ENCODE measurements at regions not wholly inside any gene's neighbourhood (a gene's known extent, or its start where the extent isn't known, plus 50 kb on each side); places are given as distances from the start of the nearest gene placed in this dataset.

GRCh38 chr20:56774873-56775272, 145.8 kb downstream of the TFAP2C start:
- H3K4me1 ChIP-seq (ENCODE audit: insufficient read depth, low read length, poor library complexity, severe bottlenecking): no peaks in the 10 kb centered on the region
- CTCF ChIA-PET: no interaction called here
- no TSS peak for BruUV-seq (replicated peaks)
- TF ChIP-seq EZH2 (IDR thresholded peaks at IDR 0.05; ENCODE audit: borderline replicate concordance, low read depth, low read length, poor library complexity, severe bottlenecking) (no peak), CTCF (conservative IDR thresholded peaks at IDR 0.05; ENCODE audit: low read depth, low read length) (no peak)
- DNase-seq (ENCODE audit: low spot score): no peak
- H3K4me3 ChIP-seq (ENCODE audit: low read depth, low read length, poor library complexity, severe bottlenecking): no peak overlapping the region
- H3K9me3 ChIP-seq (ENCODE audit: low read depth, low read length, poor library complexity, severe bottlenecking): no peaks in the 10 kb centered on the region
- H3K27me3 ChIP-seq (replicated peaks; ENCODE audit: insufficient read depth, low read depth, low read length, poor library complexity): peaks cover 14% of the 10 kb centered on the region
- H3K36me3 ChIP-seq (ENCODE audit: insufficient read depth, low read length, poor library complexity, severe bottlenecking): no peaks in the 10 kb centered on the region
- POLR2A ChIA-PET (ENCODE audit: low non-redundant PET): no interaction called here
- intact Hi-C loops (cut with micrococcal nuclease; ENCODE audit: unreplicated experiment): no loop called here
- no peak overlapping the region for H3K27ac ChIP-seq (ENCODE audit: low read depth, low read length, poor library complexity, severe bottlenecking)

- no peak overlapping the region for H3K27ac ChIP-seq (ENCODE audit: low read depth, low read length, poor library complexity, severe bottlenecking)
- TF ChIP-seq CTCF (conservative IDR thresholded peaks at IDR 0.05; ENCODE audit: low read depth, low read length) (no peak), EZH2 (IDR thresholded peaks at IDR 0.05; ENCODE audit: borderline replicate concordance, low read depth, low read length, poor library complexity, severe bottlenecking) (no peak)
- H3K27me3 ChIP-seq (replicated peaks; ENCODE audit: insufficient read depth, low read depth, low read length, poor library complexity): peaks cover 22% of the 10 kb centered on the region
- CTCF ChIA-PET: no interaction called here
- BruUV-seq (replicated peaks): no TSS peak
- H3K9me3 ChIP-seq (ENCODE audit: low read depth, low read length, poor library complexity, severe bottlenecking): no peaks in the 10 kb centered on the region
- H3K4me1 ChIP-seq (ENCODE audit: insufficient read depth, low read length, poor library complexity, severe bottlenecking): no peaks in the 10 kb centered on the region
- DNase-seq (ENCODE audit: low spot score): no peak
- H3K36me3 ChIP-seq (ENCODE audit: insufficient read depth, low read length, poor library complexity, severe bottlenecking): no peaks in the 10 kb centered on the region
- H3K4me3 ChIP-seq (ENCODE audit: low read depth, low read length, poor library complexity, severe bottlenecking): no peak overlapping the region
- POLR2A ChIA-PET (ENCODE audit: low non-redundant PET): no interaction called here
- intact Hi-C loops (cut with micrococcal nuclease; ENCODE audit: unreplicated experiment): no loop called here
Measured at GRCh38 chr20:56776345-56776744, 147.2 kb downstream of the TFAP2C start.

GRCh38 chr20:56778765-56779195, 149.7 kb downstream of the TFAP2C start:
- POLR2A ChIA-PET (ENCODE audit: low non-redundant PET): no interaction called here
- H3K4me1 ChIP-seq (ENCODE audit: insufficient read depth, low read length, poor library complexity, severe bottlenecking): no peaks in the 10 kb centered on the region
- BruUV-seq (replicated peaks): no TSS peak
- H3K36me3 ChIP-seq (ENCODE audit: insufficient read depth, low read length, poor library complexity, severe bottlenecking): no peaks in the 10 kb centered on the region
- intact Hi-C loops (cut with micrococcal nuclease; ENCODE audit: unreplicated experiment): no loop called here
- peaks cover 29% of the 10 kb centered on the region for H3K27me3 ChIP-seq (replicated peaks; ENCODE audit: insufficient read depth, low read depth, low read length, poor library complexity)
- H3K9me3 ChIP-seq (ENCODE audit: low read depth, low read length, poor library complexity, severe bottlenecking): no peaks in the 10 kb centered on the region
- TF ChIP-seq CTCF (conservative IDR thresholded peaks at IDR 0.05; ENCODE audit: low read depth, low read length) (no peak), EZH2 (IDR thresholded peaks at IDR 0.05; ENCODE audit: borderline replicate concordance, low read depth, low read length, poor library complexity, severe bottlenecking) (no peak)
- no peak overlapping the region for H3K27ac ChIP-seq (ENCODE audit: low read depth, low read length, poor library complexity, severe bottlenecking)
- CTCF ChIA-PET: no interaction called here
- no peak for DNase-seq (ENCODE audit: low spot score)
- no peak overlapping the region for H3K4me3 ChIP-seq (ENCODE audit: low read depth, low read length, poor library complexity, severe bottlenecking)
